HG03432 (cell line): ENCODE measurements at regions not wholly inside any gene's neighbourhood (a gene's known extent, or its start where the extent isn't known, plus 50 kb on each side); places are given as distances from the start of the nearest gene placed in this dataset.
"Not testable (repeated sequence)": the region's sequence is repeated elsewhere in the genome, so short reads cannot be mapped to it uniquely, and the experiment has no call there.

ENCODE experiments used
- ATAC-seq: cut with Tn5 transposase; IDR thresholded peaks from one replicate; pipeline ENCODE4 v1.9.1; 2021; ENCODE audit warnings: mild to moderate bottlenecking, moderate library complexity; ENCODE audit not compliant: unreplicated experiment

GRCh38 chr22:47324435-47324990 is 562.1 kb downstream of the TBC1D22A start:
- no peak for ATAC-seq

GRCh38 chr22:47323518-47323917 is 561.1 kb downstream of the TBC1D22A start:
- ATAC-seq, result no peak

- ATAC-seq, result no peak
Observed at GRCh38 chr22:47322854-47323253, 560.4 kb downstream of the TBC1D22A start.

GRCh38 chr22:47320560-47320959 is 558.1 kb downstream of the TBC1D22A start:
- no peak for ATAC-seq

- no peak for ATAC-seq
Observed at GRCh38 chr22:47318041-47318737, 555.7 kb downstream of the TBC1D22A start.

GRCh38 chr22:47315862-47316419 is 553.5 kb downstream of the TBC1D22A start:
- no peak for ATAC-seq

GRCh38 chr22:47310601-47311000 is 548.2 kb downstream of the TBC1D22A start:
- ATAC-seq, result no peak

- ATAC-seq, result no peak
Observed at GRCh38 chr22:47309946-47310345, 547.5 kb downstream of the TBC1D22A start.

- ATAC-seq, result no peak
Observed at GRCh38 chr22:47309476-47309875, 547.0 kb downstream of the TBC1D22A start.

GRCh38 chr22:47308886-47309285 is 546.4 kb downstream of the TBC1D22A start:
- ATAC-seq, result no peak

- ATAC-seq, result no peak
Observed at GRCh38 chr22:47307822-47308221, 545.4 kb downstream of the TBC1D22A start.

GRCh38 chr22:47307326-47307725 is 544.9 kb downstream of the TBC1D22A start:
- no peak for ATAC-seq

- no peak for ATAC-seq
Observed at GRCh38 chr22:47304854-47305253, 542.4 kb downstream of the TBC1D22A start.

GRCh38 chr22:47304191-47304831 is 541.9 kb downstream of the TBC1D22A start:
- ATAC-seq, result no peak

- no peak for ATAC-seq
Observed at GRCh38 chr22:47303161-47303890, 540.9 kb downstream of the TBC1D22A start.

- ATAC-seq, result not testable (repeated sequence)
Observed at GRCh38 chr22:47302587-47302986, 540.1 kb downstream of the TBC1D22A start.

- no peak for ATAC-seq
Observed at GRCh38 chr22:47301820-47302475, 539.5 kb downstream of the TBC1D22A start.

GRCh38 chr22:47300698-47301405 is 538.4 kb downstream of the TBC1D22A start:
- ATAC-seq, result no peak

GRCh38 chr22:47299863-47300697 is 537.6 kb downstream of the TBC1D22A start:
- ATAC-seq, result no peak
